Activated CD8-positive, alpha-beta memory T cell treated with anti-CD3 and anti-CD28 coated beads, Interleukin-2, amount 50 U/mL, for 24 hours (primary cell): ENCODE measurements at regions not wholly inside any gene's neighbourhood (a gene's known extent, or its start where the extent isn't known, plus 50 kb on each side); places are given as distances from the start of the nearest gene placed in this dataset.

Source experiments
- DNase-seq: peaks from one replicate; pipeline ENCODE4 v3.0.0-alpha.2; 2020; ENCODE audit errors: extremely low read depth

DNA sequence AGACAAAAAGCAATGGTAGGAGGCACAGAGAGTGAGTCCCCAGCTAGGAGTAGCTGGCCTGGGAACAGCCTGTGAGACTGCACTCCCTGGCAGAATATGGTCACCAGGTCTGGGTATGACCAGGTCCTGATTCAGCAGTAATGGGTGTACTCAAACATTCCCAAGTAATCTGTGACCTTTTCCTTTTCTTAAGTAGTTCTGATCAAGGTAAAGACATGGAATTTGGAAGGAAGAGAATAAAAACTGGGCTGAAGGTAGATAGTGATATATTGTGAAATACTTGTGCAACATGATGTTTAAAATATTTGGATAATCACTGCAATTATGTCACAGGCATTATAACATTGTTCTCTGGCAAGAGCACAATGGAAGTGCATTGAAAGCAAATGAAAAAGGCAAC lies 147.2 kb upstream of the DPYD start:
- no peak for DNase-seq

DNA sequence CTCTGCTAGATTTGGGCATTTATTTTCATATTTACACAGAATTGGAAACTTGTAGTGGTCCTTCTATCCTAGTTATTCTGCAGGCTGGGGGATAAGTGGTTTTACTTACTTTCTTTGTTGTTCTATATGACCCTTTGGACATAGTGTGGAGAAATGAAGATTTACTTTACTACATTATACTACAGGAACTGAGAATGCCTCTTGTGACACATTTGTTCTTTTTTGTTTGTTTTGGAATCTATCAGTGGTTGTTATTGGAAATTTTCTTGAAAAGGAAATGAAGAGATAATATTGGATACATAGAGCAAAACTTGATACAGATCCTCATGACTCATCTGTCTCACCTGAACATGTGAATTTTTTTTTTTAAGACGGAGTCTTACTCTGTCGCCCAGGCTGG lies 146.1 kb upstream of the DPYD start:
- no peak for DNase-seq

DNA sequence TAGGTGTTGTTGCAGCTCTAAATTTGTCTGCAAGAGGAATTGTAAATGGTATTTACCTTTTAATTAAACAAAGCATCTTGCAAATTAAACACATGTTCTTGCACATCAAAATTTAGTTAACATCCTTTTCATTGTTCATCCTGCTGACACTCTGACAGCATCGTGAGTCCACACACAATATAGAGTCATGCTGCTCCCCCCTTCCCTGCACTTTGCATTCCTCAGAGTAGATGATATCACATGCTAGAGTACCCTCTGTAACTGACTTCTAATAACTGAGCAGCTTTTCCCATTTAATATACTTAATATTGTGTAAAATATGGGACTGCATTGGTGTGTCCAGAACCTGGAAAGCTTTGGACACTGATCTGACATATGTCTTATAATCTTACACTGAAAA lies 138.8 kb upstream of the DPYD start:
- no peak for DNase-seq

DNA sequence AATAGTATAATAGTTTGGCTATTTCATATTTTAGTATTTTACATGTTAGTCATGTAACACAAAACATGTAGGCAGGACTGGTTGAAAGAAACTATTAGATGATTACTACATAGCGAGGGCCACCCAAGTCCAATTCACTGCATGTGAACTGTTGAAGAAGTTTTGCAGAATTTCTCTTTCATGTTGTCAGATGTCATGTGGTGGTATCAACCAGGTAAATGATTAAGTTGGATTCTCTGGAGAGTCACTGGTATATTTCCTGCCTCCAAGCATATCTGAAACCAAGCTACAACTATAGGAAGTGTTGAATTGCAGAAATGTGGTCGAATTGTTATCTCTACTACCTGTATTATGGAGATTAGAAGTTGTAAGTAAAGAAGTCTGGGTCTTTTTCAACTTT lies 137.8 kb upstream of the DPYD start:
- DNase-seq, result no peak

DNA sequence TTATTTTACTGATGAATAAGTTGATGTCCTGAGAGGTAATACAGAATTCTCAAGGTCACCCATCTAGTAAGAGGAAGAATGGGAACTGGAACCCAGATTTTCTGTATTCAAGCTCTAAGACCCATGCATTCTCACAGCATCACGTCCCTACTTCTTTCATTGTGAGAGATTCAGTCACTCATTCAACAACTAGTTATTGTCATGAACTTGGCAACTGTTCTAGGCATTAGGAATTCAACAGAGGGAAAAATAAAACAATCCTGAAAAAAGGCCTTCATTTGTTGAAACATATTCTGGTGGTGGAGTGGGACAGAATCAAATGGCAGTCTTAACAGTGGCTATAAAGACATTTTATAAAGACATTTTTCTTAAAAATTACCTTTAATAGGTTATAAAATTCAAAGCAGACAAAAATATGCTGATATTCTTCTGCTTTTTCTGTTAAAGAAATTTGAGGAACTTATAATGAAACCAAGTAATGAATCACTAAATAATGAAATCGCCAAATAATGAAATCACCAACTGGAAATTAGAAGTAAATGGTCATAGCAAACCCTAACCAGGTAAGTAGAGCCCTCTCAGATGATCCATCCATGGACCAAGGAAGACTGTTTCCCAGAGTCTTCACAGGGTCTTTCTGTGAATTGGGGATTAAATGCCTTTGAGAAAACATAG lies 136.5 kb upstream of the DPYD start:
- DNase-seq, result no peak

DNA sequence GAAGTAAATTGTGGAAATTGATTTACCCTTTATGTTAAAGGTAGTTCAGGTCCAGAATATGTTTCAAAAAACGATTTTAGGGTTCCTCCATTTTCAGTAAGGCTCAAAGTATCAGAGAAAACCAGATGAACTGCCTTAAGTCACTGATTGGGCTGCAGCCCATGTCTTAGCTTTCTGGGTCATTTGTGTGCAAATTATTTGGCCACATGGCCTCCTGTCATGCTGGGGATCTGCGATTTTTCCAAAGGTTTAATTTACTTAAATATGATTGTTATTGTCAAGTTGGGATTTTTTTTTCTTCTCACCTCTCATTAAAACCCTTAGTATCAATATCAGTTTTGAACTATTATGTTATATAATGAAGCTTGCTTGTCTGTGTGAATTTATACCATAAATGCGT lies 135.9 kb upstream of the DPYD start:
- no peak for DNase-seq

DNA sequence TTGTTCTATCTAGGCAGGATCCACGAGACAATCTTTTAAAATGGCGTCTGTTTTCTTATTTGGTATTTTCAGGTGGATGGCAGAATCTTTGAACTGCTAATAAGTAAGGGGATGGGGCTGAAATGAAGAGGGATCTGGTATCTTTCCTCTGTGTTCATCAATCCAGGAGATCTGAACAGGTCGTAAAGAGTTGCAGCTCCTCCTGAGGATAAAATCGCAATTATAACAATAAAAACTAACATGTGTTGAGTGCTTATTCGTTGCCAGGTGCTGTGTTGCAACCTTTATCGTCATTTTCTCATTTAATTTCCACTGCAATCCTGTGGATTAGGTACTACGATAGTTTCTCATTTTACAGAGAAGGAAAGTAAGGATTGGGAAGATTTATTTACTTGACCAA lies 134.6 kb upstream of the DPYD start:
- DNase-seq, result no peak

DNA sequence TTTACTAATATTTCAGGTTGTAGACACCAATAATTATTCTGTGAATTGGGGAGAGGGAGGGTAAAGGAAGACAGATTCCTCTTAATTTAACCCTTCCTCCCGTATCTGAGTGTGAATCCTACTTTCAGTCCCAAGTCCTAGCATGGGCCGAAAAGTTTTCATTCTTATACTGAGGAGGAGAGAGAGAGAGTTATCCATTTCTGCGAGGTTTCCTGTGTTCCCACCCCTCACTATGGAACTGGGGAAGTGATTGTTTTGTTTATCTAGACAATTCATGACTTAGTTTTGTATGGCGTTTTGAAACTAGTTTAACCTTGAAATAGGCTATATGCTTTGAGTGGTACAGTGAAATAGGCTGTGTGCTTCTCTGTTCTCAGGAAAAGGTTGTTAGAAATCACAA lies 134.0 kb upstream of the DPYD start:
- no peak for DNase-seq

DNA sequence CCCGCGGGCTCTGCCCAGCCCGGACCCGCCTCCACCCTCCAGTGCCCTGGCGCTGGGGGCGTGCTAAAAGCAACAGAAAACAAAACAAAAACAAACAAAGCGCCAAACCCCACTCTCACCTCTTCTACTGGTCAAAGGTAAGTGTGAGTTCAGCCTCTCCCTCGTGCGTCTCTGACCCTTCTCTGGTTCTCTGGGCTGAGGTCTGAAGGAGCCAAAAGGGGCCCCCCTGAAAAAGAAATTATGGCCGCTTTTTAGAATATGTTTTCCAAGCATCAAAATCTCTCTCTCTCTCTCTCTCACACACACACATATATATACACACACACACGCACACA lies 133.5 kb upstream of the DPYD start:
- no peak for DNase-seq

DNA sequence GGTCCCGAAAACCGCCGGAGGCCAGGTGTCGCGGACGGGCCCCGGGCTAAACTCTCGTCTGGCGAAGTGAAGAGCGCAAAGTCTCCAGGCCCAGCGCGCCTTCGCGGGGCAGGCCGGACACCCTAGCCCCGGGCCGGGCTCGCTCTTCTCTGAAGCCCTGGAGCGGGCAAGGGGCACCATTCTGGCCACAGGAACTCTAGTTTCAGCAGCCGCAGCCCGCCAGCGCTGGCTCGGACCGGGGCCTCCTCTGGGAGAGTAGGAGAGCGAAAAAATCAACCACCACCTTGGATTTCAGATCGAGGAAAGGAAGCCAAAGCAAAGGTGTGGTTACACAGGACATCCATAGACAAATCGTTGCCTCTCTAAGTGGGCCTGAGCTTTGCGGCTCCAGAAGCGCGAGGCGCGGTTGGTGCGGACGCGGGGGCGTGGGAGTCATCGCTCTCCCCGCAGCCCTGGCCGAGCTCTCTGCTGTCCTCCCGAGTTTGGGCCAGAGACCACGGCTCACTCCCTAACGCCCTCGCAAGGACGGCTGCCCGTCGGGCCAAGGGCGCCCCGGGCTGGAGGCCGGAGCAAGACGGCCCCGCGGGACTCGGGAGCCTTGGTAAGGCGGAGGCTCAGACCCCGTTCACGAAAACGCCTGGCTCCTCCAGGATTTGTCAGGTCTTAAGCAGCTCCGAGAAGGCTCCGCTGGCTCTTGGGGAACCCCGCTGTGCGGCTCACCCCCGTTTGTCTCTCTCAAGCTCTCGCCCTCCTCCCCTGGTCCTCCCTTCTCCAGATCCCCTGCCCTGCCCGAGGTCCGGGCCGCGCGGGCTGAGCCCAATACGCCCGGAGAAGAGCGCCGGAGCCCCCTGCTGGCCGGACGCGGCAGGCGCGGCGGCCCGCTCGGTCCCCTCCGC lies 132.9 kb upstream of the DPYD start:
- no peak for DNase-seq

DNA sequence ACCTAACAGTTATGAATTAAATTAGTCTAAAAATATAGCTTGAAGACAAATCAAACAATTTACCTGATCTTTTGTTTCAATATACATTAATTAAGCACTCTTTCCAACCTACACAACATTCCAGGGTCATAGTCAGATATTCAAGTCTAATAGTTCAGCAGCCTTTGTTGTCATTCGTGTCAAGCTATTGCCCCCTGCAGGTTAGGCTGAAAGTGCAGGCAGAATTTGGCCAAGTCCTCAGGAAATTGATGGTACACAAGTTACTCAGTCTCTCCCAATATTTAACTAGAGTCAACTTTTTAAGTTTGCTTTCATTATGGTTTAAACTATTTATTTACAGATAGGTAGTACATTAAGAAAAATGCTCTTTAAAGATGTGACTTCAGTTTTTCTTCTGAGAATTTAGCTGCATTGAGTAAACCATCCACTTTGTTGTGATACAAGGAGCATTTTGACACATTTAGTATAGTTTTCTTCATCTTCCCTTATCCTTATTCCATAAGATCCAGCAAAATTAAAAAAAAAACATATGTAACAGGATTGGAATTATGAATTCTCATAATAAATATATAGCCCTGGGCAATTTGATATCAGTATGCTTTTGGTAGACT lies 130.3 kb upstream of the DPYD start:
- DNase-seq, result peak; percentile 44

DNA sequence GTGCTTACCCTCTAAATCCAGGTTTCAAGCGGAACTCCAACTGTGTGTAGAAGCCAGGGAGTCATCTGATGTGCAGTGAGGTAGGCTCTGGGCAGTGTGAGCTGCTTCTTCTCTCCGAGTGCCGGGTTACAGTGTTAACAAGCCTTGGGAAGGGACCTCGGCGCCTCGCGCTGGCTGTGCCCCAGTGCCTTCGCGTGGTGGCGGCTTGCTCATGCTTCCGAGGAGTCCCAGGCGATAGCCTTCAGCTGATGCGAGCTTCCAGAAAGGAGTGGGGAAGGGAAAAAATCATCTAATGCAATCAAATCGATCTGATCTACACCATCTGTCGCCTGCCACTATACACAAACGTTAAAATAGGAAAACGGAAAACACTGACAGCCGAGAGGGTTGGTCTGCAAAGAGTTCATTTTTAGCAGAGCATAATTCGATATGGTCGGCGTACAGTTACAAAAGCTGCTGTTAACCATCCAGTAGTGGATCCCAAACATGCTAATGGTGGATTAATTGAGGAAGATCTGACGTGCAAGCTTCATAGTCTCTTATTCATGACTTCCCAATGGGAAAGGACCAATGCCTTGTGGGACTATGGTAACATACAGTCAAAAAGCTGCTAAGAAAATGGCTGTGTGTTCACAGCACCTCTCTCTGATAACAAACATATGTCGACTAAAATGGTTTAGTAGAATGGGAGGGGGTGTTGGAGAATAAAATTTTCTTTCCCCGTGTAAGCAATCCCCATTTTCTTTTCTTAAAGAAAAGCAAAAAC lies 128.7 kb upstream of the DPYD start:
- DNase-seq, result no peak

DNA sequence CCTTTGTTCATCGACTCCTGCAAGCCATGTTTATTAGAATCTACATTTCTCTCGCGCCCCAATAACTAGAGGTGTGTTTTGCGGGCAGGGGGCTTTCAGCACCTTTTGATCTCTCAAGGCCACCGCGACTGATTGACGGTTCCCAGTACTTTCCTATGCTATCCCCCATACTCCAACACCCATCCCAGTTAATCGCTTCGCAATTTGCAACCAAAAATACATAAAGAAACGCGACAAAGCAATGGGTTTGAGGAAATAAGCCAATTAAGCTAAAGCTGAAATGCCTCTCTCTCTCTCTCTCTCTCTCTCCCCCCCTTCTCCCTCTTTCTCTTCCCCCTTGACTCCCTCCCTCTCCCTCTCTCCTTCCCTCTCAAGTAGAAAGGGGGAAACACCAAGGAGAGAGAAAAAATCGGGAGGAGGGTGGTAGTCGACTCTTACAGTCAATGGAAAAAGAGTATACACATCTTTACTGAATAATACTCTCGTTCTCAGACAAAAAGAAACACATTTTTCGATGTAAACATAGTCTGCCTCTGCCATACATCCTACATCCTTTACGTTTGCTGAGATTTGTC lies 128.0 kb upstream of the DPYD start:
- DNase-seq, result no peak

DNA sequence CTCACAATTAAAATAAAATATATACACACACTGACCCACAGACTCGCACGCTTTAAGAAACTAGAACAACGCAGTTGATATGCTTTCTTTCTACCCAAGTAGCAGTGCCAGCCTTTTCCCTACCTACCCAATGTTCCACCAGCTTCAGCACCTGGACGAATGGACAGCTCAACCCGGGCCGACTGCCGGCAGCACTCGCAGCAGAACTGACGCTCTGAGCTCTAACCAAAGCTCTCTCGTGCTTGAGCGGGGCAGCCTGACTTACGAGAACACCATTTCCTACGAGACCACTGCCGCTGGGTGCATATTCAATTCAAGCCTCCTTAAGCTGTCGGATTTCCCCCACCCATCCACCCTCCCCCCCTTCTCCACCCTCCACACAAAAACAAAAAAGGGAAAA lies 127.4 kb upstream of the DPYD start:
- peak; percentile 32 for DNase-seq

DNA sequence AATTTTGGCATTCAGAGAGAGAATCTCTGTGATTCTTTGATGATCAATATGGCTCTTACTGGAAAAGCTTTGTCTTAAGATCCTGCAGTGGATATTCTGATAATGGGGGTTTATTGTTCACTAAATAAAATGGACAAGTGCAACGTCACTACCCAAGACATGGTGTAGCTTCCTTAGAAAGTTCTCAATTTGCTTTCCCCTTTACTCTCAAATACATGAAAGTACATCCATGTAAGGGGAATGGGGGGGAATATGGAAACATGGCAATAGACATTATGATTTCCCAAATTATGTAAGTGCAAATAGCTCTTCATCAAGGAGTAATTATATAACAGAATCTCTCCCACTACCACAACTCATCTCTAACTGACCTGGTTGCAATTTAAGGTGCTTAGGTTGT lies 126.3 kb upstream of the DPYD start:
- DNase-seq, result no peak

DNA sequence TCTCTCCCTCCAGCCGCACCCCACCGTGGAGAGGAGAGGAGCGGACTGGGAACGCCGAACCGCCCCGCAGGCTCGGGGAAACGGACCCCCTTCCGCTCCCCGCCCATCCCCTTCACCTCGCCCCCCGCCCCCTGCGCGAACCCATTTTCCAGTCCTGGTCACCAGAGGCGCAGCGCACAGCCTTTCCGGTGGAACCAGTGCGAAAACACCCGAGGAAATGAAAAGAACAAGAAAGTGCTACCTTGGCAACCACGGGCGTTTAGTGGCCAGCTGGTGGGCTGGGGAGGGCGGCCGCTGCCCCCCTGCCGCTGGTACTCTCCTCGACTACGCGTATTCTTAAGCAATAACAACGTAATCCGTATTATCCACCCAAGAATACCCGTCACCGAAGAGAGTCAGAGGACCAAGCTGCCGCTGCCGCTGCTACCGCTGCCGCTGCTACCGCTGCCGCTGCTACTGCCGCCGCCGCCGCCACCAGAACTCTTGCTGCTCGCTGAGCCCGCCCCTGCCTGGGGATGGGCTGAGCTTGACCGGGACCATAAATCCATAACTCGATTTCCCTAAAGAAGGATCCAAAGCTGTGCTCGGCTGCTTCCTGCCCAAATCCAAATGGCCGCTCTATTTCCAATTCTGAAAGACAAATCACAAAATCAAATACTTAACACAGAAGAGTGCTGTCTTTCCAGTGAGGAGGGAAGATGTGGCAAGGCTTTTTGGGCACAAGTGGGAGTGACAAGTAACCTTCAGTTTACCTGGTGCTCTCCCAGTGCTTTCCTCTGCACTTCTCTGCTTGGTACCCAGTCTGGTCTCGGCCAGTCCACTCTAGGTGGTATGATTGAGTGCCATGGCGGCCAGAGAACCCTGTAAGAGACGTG lies 125.2 kb upstream of the DPYD start:
- no peak for DNase-seq

DNA sequence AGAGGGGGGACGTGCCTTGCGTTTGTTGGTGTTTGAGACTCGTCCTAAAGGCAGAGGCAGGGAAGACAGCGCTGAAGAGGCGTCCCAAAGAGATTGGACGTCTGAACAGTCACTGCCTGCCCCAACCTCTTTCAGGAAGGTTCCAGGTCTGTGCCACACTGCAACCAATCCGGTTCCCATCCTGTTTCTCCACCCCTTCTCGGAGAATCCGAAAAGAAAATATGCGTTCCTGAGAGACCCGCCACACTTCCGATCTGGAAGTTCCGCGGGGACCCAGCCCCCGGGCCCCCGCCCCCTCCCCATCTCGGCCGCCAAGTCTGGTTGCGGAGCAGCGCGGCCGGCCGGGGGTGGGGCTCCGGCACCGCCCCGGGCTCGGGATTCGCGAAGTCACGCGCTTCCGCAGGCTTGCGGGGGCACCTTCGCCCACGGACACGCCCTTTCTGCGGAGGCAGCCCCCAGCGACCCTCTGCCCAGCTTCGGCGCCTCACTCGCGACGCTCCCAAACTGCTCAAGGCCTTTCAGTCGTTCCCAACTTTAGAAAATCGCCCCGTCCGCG lies 124.5 kb upstream of the DPYD start:
- no peak for DNase-seq

DNA sequence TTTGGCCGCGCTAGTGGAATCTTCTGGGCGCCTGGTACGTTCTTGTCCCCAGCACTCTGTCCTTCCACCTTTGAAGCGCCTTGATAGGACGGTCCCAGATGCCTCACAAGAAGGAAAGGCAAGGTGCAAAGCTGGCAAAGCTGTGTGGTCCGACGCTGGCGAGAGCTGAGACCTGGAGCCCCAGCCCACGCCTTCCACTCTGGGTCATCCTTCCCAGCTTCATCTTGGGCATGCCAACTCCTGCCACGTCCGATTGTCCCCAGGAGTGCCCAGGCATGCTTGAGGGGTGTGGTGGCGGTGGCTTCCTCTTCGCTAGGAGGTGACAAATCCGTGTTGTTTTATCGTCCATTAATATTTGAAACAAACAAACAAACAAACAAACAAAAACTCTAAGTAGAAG lies 123.9 kb upstream of the DPYD start:
- DNase-seq, result no peak

DNA sequence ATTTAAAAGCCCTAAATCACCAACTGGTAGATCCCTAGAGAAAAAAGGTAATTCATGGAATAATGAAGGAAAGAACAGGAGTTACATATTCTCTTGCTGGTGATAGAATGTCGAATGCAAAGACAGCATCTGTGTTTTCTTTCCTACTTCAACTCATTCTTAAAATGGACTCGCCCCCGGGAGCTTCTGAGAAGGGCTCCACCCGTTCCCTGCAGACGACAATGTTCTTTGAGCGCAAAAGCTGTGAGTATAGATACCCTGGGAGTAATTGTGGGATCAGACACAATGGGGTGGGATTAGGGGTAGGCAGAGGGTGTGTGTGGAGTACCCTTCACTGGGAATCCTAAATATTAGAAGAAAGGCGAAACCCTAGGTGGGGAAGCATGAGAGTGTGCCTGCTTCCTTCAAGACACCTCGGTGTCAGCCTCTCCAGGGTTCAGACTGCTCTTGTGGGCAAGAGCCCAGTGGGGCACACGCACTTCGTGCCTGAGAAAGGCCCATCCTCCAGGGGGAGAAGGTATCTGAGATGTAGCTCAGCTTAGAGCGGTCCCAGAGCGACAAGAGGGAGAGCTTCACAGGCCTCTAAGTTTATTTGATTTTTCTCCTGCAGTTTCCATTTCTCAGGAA lies 123.3 kb upstream of the DPYD start:
- DNase-seq, result no peak

DNA sequence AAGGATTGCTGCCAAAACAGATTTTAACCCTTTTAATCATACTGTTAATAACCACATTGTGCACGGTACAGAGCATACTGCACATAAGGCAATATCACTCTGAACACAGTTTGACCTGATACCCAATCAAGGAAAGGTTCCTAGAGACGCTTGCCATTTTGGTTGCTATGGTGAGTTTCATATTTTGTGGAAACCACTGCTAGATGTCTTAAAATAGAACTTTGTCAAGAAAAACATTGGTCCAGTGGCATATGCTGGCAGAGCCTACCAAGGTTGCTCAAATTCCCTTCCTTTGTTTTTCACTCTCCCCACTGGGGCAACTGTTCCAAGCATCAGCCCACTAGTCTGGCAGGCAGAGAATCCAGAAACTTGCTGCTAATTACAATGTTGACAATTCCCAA lies 114.8 kb upstream of the DPYD start:
- no peak for DNase-seq
